IPS-NIHi11 (cell line): ENCODE measurements at regions not wholly inside any gene's neighbourhood (a gene's known extent, or its start where the extent isn't known, plus 50 kb on each side); places are given as distances from the start of the nearest gene placed in this dataset.
"Not testable (repeated sequence)": the region's sequence is repeated elsewhere in the genome, so short reads cannot be mapped to it uniquely, and the experiment has no call there.

Experiments
- DNase-seq: peaks from one replicate; pipeline ENCODE4 v3.0.0; 2012; ENCODE audit warnings: mixed read lengths, low spot score

DNA sequence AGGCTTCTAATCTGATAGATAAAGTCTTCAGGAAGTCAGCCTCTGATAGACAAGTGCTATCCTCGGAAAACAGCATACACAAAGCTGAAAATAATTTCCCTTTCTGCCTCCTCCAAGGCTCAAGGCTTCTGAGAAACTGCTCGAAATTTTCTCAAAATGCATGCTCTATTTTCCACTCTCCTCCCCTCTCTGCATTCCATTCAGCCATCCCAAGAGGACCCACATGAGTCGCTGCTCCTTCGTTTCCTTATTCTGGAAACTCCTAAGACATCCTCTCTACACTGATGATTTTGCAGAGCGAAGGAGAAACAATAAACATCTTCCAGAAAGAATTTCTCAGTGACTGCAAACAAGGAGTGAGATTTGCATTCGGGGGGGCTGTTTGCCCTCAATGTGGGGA lies 92.2 kb upstream of the SFSWAP start:
- DNase-seq = no peak

DNA sequence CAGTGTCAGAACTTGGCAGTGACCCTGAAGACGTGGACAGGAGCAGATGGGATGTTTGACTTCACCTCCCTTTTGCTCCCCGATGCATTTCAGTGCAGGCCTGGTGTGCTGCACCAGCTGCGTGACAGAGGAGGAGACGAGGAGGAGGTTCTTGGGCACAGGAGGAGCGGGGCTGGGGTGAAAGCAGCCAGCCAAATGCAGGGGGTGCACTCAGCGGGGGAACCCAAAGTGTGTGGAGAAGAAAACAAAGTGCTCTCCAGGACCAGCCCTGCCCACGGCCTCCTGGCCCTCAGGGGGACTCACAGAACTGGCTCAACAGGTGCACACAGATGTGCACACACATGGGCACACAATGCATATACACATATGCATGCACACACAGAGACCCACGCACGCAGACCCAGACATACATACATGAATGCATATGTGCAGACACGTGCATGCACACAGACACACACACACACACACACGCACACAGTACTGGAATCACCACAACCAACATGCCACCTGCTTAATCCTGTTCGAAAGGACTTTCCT lies 91.7 kb upstream of the SFSWAP start:
- DNase-seq = no peak

DNA sequence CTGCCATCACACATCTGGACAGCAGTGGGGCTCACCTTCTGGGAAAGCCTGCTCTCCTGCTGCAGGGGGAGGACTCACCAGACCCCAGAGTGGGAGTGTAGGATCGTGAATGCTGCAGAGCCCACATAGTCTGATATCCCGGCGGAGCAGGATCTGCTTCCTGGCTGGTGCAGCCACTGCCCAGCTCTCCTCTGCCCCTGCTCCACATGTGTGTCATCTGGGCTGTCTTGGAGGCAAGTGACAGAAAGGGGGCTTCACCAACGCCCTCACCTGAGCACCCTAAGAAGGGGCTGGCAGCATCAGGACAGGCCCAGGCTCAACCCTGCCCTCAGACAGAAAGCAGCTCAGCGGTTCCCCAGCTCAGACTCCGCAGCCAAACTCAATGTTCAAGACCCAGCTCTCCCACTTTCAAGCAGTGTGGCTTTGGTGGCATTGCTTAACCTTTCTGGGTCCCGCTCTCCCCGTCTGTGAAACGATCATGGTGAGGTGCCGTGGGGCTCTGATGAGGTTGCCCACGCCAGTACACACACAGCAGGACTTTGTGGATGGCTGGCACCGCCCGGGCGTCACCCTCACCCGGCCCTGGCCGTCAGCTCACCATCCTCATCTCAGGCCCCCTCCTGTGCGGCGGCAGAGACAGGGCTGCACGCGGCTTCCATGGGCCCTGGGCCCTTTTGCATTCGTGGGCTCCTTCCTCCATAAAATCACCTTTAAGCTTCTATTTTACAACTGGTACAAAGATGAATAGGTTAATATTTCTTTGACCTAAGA lies 91.0 kb upstream of the SFSWAP start:
- DNase-seq = no peak

DNA sequence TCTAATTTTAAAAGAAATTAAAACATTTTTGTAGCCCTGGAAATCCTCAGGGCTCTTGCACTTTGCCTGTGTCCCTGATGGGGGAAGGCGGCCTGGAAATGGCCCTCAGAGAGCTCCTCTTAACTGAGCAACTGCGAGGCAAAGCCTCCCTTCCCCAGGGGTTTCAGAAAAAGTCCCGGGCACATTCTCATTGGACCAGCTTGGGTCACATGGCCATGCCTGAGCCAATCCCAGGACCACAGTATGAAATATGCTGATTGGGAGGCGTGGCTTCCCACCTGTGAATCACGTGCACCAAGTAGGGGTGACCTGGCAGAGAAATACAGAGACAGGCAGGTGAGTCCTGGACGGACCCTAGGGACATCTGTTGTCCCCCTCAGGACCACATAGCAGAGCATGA lies 90.4 kb upstream of the SFSWAP start:
- DNase-seq = peak; percentile 42

DNA sequence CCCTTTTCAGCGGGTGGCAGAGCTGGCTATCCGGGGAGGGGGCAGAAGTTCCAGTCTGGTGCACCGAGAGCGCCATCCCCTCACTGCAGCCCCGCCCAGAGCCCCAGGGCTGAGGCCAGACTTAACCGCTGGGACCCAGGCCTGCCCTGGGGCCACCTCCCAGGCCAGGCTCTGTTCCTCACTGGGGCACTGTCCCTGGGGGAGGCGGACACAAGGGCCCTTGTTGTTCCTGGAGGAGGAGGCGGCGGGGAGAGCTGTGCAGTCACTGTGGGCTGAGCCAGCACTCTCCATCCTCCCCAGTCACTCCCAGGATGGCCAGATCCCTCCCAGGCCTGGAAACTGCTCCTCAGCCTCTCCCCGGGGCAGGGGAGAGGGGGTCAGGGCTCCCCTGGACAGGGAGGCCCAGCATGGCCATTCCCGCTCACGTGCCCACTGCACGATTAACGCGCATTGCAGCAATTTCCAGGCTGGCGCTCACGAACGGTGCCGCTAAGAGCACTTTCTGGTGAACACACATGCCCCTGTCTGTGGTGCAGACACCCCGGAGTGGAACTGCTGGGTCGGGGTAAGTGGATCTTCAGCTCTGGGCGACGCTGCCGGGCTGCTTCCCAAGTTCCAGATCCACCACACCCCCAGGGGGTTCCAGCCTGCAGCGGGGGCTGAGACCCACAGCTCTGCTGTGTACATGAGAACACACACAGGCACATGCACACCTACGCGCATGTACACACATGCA lies 89.8 kb upstream of the SFSWAP start:
- no peak for DNase-seq

DNA sequence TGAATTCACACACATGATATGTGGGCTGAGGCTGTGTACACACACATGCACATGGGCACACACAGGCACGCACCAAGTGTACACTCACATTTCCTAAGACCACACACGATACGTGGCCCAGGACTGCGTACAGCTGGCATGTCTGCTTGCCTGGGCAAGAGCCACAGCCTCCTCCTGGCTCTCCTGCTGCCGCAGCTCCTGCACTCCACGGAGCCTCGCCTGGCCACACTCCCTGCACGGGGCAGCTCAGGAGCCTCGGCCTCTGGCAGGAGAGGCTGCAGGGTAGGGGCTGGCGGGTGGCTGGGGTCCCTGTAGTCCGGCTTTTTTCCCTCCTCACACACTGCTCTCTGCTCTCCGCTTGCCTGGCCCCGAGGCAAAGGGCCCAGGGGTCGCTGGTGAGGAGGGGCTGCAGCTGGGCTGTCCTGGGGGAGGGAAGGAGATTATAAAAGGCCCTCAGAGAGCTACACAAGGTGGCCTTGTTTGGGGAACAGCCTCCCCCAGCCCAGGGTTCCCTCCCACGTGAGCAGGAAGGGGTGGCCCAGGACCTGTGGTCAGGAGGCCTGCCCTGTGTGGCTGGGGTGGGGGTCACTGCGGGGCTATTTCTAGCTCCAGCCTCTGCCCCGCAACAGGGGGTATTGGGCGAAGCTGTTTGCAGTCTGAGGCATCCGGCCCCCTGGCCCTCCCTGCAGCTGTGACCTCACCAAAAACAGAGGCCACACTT lies 89.0 kb upstream of the SFSWAP start:
- peak; percentile 42 for DNase-seq

DNA sequence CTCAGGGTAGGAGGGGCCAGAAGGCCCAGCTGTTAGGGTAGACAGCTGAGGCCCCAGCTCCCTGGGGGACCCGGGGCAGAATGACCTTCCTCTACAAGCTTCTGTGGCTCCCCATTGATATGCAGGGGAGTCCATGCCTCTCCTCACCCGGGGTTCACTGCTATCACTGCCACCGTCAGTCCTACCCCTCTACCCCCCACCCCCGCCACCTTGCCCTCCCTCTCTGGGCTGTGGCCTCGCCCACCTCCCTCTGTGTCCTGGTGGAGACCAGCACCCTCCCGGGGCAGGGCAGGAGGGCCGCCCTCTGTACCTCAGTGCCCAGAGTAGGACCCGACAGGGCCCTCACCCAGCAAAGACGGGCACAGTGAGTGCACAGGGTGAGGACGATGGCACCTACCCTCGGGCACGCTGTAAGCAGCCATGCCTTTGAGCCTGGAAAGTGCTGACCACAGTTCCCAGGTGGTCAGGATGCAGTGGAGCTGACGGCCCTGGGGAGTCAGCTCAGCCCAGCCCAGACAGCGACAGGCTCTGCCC lies 88.4 kb upstream of the SFSWAP start:
- DNase-seq = no peak

DNA sequence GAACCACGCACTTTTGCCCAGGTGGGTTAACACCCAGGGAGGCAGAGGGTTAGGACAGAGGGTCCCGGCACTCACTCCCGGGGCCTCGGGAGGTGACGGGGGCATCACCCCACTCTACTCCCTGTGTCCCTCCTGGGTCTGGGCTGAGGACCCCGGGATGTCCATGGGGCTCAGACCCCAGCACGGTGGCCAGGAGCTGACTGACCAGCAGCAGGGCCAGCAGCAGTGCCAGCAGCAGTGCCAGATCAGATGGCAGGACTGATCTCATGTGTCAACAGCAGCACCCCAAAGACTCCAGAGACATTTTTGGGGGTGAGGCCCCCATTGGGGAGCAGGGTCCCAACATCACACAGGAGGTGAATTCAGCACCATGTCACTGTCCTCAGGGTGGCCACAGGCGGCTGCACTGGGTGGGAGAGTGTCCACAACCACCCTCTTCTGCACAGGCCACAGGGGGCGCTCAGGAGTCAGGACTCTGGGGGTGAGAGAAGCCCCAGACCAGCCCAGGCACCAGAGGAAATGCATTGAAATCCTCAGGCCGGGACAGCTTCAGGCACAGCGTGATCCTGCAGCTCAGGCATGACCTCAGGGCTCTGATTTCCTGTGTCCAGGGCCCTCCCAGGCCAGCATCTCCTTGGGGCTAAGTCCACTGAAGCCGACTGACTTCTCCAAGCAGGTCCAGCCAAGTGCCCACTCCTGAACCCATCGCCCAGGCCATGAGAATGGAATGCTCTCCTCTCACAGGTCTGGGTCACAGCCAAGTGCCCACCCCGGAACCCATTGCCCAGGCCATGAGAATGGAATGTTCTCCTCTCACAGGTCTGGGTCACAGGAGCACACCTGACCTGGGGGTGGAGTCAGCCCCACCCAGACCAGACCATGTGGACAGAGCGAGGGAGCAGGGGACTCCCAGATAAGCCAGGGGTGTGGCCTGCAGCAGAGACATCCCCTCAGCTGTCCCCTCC lies 87.2 kb upstream of the SFSWAP start:
- DNase-seq = not testable (repeated sequence)

DNA sequence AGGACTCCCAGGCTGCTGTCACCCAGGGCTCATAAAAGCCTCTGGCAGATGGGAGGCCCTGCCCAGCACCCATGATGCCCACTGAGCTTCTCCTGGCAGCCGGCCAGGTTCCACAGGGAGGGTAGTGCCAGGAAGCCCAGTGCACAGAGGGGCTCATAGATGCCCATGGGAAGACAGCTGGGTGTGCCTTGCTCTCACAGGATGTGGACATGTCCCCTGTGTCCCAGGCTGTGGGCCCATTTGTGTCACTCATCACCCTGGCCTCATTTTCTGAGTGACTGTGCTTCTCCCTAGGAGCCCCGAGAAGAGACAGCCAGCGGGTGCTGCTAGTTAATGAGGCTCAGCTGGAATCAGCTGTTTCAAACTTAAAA lies 86.5 kb upstream of the SFSWAP start:
- not testable (repeated sequence) for DNase-seq

DNA sequence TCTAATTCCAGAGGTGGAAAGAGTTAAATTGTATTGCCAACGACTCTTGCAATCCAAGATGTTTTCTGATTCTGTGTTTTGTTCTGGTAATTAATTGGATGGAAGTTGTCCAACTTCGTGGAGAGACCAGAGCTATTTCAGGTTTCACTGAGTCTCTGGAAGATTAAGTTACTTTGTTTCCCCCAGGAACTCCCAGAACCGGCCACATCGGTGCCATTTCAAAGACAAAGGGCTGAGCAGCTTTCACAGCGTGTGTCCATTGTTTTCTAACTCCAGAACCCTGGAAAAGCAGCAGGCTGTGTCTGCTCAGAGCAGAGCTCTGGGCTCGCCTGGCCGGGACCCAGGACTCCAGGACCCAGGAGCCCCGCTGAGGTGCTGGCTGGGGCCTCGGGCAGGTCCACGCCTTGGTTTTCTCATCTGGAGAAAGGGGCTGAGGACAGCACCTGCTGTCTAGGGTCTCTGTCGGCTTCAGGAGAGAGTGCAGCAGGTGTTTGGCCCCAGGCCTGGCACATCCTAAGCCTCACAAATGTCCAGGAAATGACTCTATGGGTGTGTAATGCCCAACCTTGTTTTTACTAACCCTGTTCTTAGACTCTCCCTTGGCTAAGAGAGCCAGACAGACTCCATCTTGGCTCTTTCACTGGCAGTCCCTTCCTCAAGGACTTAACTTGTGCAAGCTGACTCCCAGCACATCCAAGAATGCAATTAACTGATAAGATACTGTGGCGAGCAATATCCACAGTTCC lies 86.0 kb upstream of the SFSWAP start:
- not testable (repeated sequence) for DNase-seq

DNA sequence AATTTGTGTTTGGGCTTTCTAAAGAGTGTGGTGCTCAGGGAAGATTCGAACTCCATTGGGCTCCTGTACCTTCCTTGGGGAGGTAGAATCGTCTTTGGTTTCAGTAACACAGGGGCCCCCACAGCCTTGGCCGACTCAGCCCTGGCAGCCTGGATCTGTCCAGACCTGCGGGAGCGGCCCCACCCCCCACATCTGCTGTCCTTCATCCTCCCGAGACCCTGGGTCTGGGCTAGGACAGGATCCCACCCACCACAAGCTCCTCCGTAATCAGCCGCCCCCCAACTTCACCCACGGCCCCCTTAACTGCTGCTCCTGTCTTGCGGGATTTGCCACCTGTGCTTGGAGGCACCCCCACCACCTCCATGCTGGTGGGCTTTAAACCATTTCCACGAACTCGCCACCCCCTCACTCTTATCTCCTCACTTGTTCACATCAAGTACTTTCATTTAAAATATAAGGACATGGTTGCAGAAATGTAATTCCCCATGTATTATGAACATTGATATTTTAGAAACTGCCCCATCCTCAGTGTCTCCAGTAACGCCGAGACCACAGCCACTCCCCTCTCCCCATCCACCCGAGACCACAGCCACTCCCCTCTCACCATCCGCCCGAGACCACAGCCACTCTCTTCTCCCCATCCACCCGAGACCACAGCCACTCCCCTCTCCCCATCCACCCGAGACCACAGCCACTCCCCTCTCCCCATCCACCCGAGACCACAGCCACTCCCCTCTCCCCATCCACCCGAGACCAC lies 84.7 kb upstream of the SFSWAP start:
- not testable (repeated sequence) for DNase-seq

DNA sequence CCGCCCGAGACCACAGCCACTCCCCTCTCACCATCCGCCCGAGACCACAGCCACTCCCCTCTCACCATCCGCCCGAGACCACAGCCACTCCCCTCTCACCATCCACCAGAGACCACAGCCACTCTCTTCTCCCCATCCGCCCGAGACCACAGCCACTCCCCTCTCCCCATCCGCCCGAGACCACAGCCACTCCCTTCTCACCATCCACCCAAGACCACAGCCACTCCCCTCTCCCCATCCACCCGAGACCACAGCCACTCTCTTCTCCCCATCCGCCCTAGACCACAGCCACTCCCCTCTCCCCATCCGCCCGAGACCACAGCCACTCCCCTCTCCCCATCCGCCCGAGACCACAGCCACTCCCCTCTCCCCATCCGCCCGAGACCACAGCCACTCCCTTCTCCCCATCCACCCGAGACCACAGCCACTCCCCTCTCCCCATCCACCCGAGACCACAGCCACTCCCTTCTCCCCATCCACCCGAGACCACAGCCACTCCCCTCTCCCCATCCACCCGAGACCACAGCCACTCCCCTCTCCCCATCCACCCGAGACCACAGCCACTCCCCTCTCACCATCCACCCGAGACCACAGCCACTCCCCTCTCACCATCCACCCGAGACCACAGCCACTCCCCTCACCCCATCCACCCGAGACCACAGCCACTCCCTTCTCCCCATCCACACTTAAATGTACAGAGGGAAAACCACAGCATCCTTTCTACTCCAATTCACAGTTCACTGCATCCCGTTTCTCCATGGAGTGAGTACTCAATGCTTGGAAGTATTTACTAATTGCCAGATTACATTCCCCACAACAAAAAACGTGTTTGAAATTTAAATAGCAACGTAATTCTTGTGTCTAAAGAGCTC lies 83.5 kb upstream of the SFSWAP start:
- not testable (repeated sequence) for DNase-seq

DNA sequence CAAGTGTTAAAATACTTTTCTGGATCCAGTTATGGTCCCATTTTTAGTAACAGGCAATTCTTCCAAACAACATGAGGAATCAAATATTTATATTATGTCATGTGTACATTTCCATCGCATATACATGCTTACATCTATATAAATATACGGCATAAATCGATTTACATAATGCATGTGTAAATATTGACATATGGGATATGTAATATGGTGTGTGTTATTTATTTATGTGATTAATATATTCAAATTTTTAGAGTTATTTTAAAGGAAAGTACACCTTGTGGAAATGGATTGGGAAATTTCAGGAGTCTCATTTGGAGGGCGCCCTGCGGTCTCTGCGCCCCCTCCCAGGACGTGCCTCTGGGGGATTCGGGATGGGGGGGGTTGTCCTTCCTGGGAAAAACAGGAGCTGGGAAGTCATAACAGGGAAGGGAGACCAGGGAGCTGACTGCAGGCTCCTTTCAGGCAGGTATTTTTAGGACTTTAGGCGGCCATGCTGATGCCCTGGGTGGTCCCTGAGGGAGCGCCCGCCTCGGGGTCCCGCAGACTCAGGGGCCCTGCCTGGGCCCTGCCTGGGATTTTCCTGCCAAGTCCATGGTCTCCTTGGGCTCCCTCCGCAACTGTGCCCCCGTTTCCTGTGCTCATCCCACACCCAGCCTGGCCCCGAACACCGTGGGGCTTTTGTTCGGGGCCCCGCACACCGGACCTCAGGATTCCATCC lies 82.7 kb upstream of the SFSWAP start:
- DNase-seq = no peak

DNA sequence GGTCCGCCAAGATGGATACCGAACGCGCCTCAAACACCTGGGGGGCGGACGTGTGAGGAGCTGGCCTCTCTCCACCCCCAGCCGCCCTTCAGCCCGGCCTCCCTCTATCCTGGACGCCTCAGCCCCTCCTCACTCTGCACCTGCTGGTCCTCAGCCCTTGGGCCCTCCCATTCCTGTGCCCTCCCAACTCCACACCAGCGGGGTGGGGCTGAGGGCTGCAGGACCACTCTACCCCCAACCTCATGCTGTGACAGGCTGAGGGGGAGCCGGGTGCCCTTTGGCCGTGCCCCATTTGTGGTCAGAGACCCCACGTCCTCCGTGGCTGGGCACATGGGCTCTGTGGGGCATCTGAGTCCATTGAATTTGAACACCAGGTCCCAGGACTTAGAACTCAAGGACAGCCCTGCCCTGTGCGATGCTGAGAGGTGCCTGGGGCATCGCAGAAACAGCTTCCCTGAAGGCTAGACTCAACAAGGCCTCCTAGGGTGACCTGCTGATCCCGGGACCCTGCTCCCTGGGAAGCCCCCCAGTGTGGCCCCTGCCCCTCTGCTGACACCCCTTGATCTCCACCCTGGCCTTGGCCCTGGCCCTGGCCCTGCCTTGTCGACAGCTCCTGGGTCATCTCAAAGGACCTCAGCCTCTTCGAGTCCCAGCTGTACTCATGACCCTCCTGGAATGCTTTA lies 82.0 kb upstream of the SFSWAP start:
- no peak for DNase-seq

DNA sequence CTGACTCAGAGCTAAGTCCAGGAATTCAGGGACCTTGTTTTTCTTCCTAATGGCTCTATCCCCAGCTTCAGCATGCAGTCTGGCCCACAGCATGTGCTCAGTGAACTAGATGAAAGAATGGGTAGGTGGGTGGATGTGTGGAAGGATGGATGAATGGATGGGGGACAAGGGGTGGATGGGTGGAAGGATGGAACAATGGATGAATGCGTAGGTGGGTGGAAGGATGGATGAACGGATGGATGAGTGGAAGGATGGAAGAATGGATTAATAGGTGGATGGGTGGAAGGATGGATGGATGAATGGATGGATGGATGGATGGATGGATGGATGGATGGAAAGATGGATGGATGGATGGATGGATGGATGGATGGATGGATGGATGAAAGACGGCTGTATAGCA lies 79.7 kb upstream of the SFSWAP start:
- DNase-seq = no peak

DNA sequence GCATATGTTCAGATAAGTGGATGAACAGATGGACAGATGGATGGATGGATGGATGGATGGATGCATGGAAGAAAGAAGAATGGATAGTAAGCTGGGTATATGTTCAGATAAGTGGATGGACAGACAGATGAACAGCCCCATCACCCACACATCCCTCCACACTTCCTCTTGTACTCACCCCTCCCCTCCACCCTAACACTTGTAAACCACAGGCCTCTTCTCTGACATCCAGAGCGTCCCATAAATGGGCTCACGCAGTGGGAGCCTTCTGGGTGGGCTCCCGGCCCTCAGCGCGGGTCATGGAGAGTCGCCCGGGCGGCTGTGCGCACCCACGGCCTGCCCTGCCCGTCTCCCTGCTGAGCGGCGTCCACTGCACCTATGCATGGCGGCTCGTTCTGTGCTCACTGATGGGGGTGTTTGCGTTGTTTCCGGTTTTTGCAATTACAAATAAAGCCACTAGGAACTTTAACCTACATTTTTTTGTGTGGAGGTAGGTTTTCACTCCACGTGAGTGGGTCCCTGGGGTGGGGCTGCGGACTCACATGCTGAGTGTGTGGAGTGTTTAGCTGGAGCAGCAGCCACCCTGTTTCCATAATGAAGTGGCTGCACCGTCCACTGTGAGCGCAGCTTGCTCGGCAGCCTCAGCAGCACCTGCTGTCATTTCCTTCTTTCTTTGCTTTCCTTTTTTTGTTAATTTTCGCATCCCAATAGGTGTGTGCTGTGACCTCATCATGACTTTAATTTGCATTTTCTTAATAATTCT lies 78.8 kb upstream of the SFSWAP start:
- DNase-seq = not testable (repeated sequence)

DNA sequence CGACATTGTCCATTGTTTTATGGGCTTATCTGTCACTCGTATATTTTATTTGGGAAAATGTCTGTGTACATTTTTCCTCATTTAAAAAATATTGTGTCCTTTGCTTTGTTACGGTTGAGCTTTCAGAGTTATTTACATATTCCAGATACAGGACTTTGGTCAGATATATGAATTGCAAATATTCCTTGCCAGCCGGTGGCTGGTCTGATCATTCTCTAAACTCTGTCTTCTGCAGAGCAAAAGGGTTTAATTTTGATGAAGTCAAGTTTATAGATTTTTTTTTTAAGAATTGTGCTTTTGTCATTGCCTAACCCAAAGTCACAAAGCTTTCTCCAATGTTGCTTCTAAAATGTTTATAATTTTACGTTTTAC lies 78.3 kb upstream of the SFSWAP start:
- not testable (repeated sequence) for DNase-seq
